ENCODE measurements at regions not wholly inside any gene's neighbourhood (a gene's known extent, or its start where the extent isn't known, plus 50 kb on each side); places are given as distances from the start of the nearest gene placed in this dataset.
"Not testable (repeated sequence)": the region's sequence is repeated elsewhere in the genome, so short reads cannot be mapped to it uniquely, and the experiment has no call there.

DNA sequence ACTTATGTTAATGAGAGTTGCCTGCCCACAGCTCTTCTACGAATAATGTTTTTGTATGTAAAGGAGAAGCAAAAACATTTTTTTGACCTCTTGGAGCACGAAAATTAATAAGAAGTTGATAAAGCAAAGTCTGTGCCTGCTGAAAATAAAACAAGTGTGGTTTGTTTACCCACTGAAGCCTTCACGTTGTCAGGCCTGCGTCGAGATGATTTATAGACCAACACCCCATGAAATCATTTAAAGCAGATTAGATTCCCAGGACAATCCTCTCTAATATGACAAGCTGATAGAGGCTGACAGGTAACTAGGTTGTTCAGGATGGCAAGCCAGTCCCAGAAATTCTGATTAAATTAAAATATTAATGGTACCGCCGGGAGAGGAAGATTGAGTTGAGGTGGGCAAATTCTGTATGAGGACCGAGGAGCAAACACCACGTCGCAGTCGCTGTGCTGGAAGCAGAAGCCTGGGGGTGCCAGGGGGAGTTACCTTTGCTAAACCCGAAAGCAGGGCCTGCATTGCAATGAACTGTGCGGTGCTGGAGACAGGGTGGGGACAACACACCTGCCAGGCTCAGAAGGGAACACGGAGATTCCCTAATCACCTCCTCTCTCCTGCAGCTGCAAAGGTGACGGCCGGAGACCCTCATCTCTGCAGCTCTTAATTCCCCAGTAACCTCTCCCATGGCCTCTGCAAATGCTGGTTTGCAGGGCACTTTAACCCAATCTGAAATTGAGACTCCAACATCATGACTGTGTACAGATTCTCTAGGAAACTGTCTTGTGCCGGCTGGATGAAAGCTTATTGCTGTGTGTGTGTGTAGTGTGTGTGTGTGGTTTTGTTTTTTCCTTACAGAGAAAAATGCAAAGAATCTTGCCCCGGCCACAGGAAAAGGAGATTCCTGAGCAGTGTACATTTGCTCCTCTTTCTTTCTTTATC lies 2805.9 kb downstream of the RPIA start:
- not testable (repeated sequence) for DNase-seq (ENCODE audit: low spot score)

DNA sequence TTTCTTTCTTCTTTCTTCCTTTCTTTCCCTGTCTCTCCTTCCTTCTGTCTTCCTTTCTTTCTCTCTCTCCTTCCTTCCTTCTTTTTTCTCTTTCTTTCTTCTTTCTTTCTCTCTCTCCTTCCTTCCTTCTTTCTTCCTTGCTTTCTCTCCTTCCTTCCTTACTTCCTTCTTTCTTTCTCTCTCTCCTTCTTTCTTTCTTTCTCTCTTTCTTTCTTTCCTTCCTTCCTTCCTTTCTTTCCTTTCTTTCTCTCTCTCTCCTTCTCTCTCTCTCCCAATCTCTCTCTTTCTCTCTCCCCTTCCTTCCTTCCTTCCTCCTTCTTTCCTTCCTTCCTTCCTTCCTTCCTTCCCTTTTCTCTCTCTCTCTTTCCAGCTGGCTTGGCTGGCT lies 2806.6 kb downstream of the RPIA start:
- not testable (repeated sequence) for DNase-seq (ENCODE audit: low spot score)

- DNase-seq (ENCODE audit: low spot score) = not testable (repeated sequence)
Observed at GRCh38 chr2:91498513-91499250, 2807.2 kb downstream of the RPIA start.

GRCh38 chr2:91499431-91500050 lies 2808.1 kb downstream of the RPIA start:
- not testable (repeated sequence) for DNase-seq (ENCODE audit: low spot score)

- DNase-seq (ENCODE audit: low spot score) = not testable (repeated sequence)
Observed at GRCh38 chr2:91500246-91500977, 2808.9 kb downstream of the RPIA start.

- DNase-seq (ENCODE audit: low spot score) = not testable (repeated sequence)
Observed at GRCh38 chr2:91500978-91501310, 2809.5 kb downstream of the RPIA start.

GRCh38 chr2:91501481-91502080 lies 2810.1 kb downstream of the RPIA start:
- DNase-seq (ENCODE audit: low spot score) = not testable (repeated sequence)

DNA sequence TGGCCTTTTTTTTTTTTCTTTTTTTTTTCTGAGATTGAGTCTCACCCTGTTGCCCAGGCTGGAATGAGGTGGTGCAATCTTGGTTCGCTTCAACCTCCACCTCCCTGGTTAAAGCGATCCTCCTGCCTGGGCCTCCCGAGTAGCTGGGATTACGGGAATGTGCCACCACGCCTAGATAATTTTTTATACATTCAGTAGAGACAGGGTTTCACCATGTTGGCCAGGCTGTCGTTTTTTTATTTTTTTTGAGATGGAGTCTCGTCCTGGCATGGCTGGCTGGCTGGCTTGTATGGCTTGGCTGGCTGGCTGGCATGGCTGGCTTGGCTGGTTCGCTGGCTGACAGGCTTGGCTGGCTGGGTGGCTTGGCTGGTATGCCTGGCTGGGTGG lies 2812.1 kb downstream of the RPIA start:
- DNase-seq (ENCODE audit: low spot score) = not testable (repeated sequence)

GRCh38 chr2:91503959-91504741 lies 2812.7 kb downstream of the RPIA start:
- not testable (repeated sequence) for DNase-seq (ENCODE audit: low spot score)

DNA sequence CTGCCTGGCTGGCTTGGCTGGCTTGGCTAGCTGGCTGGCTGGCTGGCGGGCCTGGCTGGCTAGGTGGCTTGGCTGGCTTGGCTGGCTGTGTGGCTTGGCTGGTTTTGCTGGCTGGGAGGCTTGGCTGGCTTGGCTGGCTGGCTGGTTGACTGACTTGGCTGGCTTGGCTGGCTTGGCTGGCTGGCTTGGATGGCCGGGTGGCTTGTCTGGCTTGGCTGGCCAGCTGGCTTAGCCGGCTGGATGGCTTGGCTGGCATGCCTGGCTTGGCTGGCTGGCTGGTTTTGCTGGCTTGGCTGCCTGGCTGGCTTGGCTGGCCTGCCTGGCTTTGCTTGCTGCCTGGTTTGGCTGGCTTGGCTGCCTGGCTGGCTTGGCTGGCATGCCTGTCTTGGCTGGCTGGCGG lies 2817.3 kb downstream of the RPIA start:
- DNase-seq (ENCODE audit: low spot score) = not testable (repeated sequence)

DNA sequence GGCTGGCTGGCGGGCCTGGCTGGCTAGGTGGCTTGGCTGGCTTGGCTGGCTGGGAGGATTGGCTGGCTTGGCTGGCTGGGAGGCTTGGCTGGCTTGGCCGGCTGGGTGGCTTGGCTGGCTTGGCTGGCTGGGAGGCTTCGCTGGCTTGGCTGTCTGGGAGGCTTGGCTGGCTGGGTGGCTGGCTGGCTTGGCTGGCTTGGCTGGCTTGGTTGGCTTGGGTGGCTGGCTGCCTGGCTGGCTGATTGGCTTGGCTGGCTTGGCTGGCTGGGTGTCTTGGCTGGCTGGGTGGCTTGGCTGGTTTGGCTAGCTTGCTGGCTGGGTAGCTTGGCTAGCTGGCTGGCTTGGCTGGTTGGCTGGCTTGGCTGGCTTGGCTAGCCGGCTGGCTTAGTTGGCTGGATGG lies 2817.8 kb downstream of the RPIA start:
- DNase-seq (ENCODE audit: low spot score) = not testable (repeated sequence)

- not testable (repeated sequence) for DNase-seq (ENCODE audit: low spot score)
Observed at GRCh38 chr2:91511166-91511565, 2819.7 kb downstream of the RPIA start.

- not testable (repeated sequence) for DNase-seq (ENCODE audit: low spot score)
Observed at GRCh38 chr2:91515966-91516365, 2824.5 kb downstream of the RPIA start.

DNA sequence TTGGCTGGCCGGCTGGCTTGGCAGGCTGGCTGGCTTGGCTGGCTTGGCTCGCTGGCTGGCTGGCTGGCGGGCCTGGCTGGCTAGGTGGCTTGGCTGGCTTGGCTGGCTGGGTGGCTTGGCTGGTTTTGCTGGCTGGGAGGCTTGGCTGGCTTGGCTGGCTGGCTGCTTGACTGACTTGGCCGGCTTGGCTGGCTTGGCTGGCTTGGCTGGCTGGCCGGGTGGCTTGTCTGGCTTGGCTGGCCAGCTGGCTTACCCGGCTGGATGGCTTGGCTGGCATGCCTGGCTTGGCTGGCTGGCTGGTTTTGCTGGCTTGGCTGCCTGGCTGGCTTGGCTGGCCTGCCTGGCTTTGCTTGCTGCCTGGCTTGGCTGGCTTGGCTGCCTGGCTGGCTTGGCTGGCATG lies 2825.2 kb downstream of the RPIA start:
- not testable (repeated sequence) for DNase-seq (ENCODE audit: low spot score)

GRCh38 chr2:91517846-91518245 lies 2826.4 kb downstream of the RPIA start:
- not testable (repeated sequence) for DNase-seq (ENCODE audit: low spot score)

GRCh38 chr2:91518361-91518981 lies 2827.0 kb downstream of the RPIA start:
- not testable (repeated sequence) for DNase-seq (ENCODE audit: low spot score)

- DNase-seq (ENCODE audit: low spot score) = not testable (repeated sequence)
Observed at GRCh38 chr2:91519359-91519758, 2827.9 kb downstream of the RPIA start.

GRCh38 chr2:91519914-91520313 lies 2828.4 kb downstream of the RPIA start:
- not testable (repeated sequence) for DNase-seq (ENCODE audit: low spot score)

DNA sequence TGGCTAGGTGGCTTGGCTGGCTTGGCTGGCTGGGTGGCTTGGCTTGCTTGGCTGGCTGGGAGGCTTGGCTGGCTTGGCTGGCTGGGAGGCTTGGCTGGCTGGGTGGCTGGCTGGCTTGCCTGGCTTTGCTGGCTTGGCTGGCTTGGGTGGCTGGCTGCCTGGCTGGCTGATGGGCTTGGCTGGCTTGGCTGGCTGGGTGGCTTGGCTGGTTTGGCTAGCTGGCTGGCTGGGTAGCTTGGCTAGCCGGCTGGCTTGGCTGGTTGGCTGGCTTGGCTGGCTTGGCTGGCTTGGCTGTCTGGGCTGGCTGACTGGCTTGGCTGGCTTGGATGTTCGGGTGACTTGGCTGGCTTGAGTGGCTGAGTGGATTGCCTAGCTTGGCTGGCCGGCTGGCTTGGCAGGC lies 2829.1 kb downstream of the RPIA start:
- DNase-seq (ENCODE audit: low spot score) = not testable (repeated sequence)
